Panc1 (cell line): ENCODE measurements at regions not wholly inside any gene's neighbourhood (a gene's known extent, or its start where the extent isn't known, plus 50 kb on each side); places are given as distances from the start of the nearest gene placed in this dataset.

ENCODE experiments used
- CTCF ChIP-seq: fragments of 450-650 bp; IDR thresholded peaks from 2 replicates; pipeline ENCODE4 v1.5.1; 2017; ENCODE audit warnings: mild to moderate bottlenecking
- POLR2AphosphoS5 ChIP-seq: IDR thresholded peaks from 2 replicates; pipeline ENCODE4 v1.6.1; 2012; ENCODE audit warnings: mild to moderate bottlenecking, low read depth, low read length, moderate library complexity
- REST ChIP-seq, 2 experiments: IDR thresholded peaks; 2 replicates each; pipeline ENCODE4 v1.6.1; 2011 to 2012; ENCODE audit warnings: low read depth in 2 of 2, control low read depth in 1 of 2, low read length in 1 of 2, mild to moderate bottlenecking in 1 of 2, moderate library complexity in 1 of 2; ENCODE audit not compliant: insufficient read depth in 1 of 2

GRCh38 chr10:78995987-78996791, 72.6 kb upstream of the ZMIZ1 start:
- TF ChIP-seq POLR2AphosphoS5 (no peak), CTCF (no peak), REST (IDR thresholded peaks at IDR 0.05; ENCODE audit: insufficient read depth in 1 of 2, low read depth in 2 of 2, low read length in 1 of 2) (no peak)
